LNCAP (cell line): ENCODE measurements at regions not wholly inside any gene's neighbourhood (a gene's known extent, or its start where the extent isn't known, plus 50 kb on each side); places are given as distances from the start of the nearest gene placed in this dataset.

Experiments used
- CTCF ChIP-seq: fragments of 450-650 bp; IDR thresholded peaks from 2 replicates; pipeline ENCODE4 v1.5.1; 2017; ENCODE audit warnings: mild to moderate bottlenecking

- no peak for TF ChIP-seq CTCF
These were observed 138.2 kb upstream of the LHX5 start for GRCh38 chr12:113609692-113610469.

GRCh38 chr12:113604666-113605065, 133.0 kb upstream of the LHX5 start:
- TF ChIP-seq CTCF, result no peak

DNA sequence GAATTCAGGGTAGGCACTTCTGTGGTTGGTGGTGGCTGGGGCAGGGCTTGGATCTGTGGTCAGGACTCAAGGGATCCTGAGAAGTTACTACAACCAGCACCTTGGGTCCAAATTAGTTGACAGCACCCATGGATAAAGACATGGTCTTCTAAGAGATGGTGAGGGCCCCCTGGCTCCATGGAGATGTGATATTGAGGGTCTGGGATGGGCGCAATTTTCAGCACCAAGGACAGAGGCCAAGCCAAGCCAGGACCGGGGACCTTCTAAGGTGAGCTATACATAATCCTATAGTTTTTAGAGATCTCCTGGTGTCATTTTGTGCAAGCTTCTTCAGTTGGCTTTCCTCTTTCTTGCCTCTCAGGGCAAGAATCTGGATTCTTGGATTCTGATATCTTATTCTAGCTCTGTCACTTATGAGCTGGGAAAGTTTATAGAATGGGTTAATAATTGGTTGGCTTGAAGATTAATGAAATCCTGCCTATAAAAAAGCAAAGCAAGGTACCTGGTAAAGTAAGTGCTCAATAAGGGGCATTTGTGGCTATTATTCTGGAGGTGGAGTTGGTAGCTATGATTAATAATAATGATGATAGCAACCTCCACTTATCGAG, 130.1 kb upstream of the LHX5 start:
- no peak for TF ChIP-seq CTCF

DNA sequence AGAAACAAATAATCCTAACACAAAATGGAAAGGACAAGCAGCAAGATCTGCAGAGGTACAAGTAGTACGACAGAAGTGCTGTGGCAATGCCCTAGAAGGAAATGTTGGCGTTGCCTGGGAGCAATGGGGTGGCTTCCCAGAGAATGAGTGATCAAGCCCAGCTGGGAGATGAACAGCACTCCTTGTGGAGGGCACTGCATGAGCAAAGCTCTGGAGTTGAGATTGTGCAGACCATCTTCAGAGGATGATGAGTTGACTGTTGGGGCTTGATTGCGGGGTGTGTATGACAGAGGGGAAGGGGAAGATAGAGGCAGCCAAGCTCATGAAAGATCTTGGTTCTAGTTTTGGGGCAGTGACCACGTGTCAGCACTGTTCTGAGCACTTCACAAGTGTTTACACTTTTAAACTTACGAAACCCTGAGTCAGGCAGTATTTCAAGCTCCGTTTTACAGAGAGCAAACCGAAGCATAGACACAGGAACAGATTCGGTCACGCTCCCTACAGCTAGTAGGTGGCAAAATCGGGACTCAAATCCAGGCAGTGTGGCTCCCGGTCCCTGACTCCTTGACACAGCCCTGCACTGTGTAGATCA, 127.2 kb upstream of the LHX5 start:
- no peak for TF ChIP-seq CTCF

DNA sequence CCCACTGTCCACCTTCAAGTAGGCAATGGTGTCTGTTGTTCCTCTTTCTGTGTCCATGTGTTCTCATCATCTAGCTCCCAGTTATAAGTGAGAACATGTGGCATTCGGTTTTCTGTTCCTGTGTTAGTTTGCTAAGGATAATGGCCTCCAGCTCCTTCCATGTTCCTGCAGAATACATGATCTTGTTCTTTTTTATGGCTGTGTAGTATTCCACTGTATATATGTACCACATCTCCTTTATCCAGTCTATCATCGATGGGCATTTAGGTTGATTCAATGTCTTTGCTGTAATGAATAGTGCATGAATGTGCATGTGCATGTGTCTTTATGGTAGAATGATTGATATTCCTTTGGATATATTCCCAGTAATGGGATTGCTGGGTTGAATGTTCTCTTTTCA, 123.3 kb upstream of the LHX5 start:
- TF ChIP-seq CTCF, result no peak

- TF ChIP-seq CTCF, result no peak
These were observed 119.9 kb upstream of the LHX5 start for GRCh38 chr12:113591480-113591974.

- TF ChIP-seq CTCF, result no peak
These were observed 117.8 kb upstream of the LHX5 start for GRCh38 chr12:113589437-113589836.
